HUES64 (cell line): ENCODE measurements at regions not wholly inside any gene's neighbourhood (a gene's known extent, or its start where the extent isn't known, plus 50 kb on each side); places are given as distances from the start of the nearest gene placed in this dataset.

Experiments used
- H3K27ac ChIP-seq: 2 replicates; pipeline ENCODE4 v1.7.0; 2013; ENCODE audit warnings: low read depth, low read length, inconsistent platforms
- H3K27me3 ChIP-seq: 2 replicates; pipeline ENCODE4 v1.6.1; 2013; ENCODE audit warnings: mild to moderate bottlenecking, low read length; ENCODE audit not compliant: insufficient read depth
- H3K36me3 ChIP-seq: 2 replicates; pipeline ENCODE4 v1.6.1; 2013; ENCODE audit warnings: mild to moderate bottlenecking, low read length; ENCODE audit not compliant: insufficient read depth
- H3K4me1 ChIP-seq: 2 replicates; pipeline ENCODE4 v1.6.1; 2013; ENCODE audit warnings: mild to moderate bottlenecking, low read length, moderate library complexity; ENCODE audit not compliant: insufficient read depth
- H3K4me3 ChIP-seq: 2 replicates; pipeline ENCODE4 v1.5.1; 2013; ENCODE audit warnings: mild to moderate bottlenecking, low read length, moderate library complexity
- H3K9ac ChIP-seq: 2 replicates; pipeline ENCODE4 v1.6.1; 2013; ENCODE audit warnings: mild to moderate bottlenecking, low read depth, low read length
- H3K9me3 ChIP-seq: 2 replicates; pipeline ENCODE4 v1.6.1; 2013; ENCODE audit warnings: low read depth, low read length; ENCODE audit not compliant: insufficient read depth
- WGBS: fragments of 150-250, 120-280 bp; methylation state at CpG from one replicate; pipeline ENCODE4 v1.1.7; 2013; ENCODE audit warnings: missing lambda C conversion rate; 5-methylcytosine and 5-hydroxymethylcytosine counted together

GRCh38 chr5:12460493-12461261, 556.4 kb upstream of the CTNND2 start:
- Histone ChIP-seq H3K27me3 (no peaks in the 10 kb centered on the region), H3K36me3 (no peaks in the 10 kb centered on the region), H3K9me3 (peaks cover 16% of the 10 kb centered on the region), H3K4me3 (no peak overlapping the region), H3K27ac (no peak overlapping the region), H3K4me1 (no peaks in the 10 kb centered on the region), H3K9ac (no peak overlapping the region)
- 87% methylated on average over 5 of the region's 8 CpGs for WGBS

GRCh38 chr5:12459326-12459725, 555.1 kb upstream of the CTNND2 start:
- Histone ChIP-seq H3K4me3 (no peak overlapping the region), H3K36me3 (no peaks in the 10 kb centered on the region), H3K9ac (no peak overlapping the region), H3K9me3 (peaks cover 16% of the 10 kb centered on the region), H3K27me3 (no peaks in the 10 kb centered on the region), H3K4me1 (no peaks in the 10 kb centered on the region), H3K27ac (no peak overlapping the region)
- 97% methylated on average over 1 of the region's 1 CpG for WGBS

- Histone ChIP-seq H3K9ac (no peak overlapping the region), H3K36me3 (no peaks in the 10 kb centered on the region)
- 94% methylated on average over 2 of the region's 2 CpGs for WGBS
Observed at GRCh38 chr5:12419075-12419474, 514.8 kb upstream of the CTNND2 start.

GRCh38 chr5:12413585-12413984, 509.3 kb upstream of the CTNND2 start:
- H3K4me1 ChIP-seq = peaks cover 14% of the 10 kb centered on the region; the same call in 1 of the 2 replicates
- H3K27me3 ChIP-seq = no peaks in the 10 kb centered on the region
- no peak overlapping the region for H3K4me3 ChIP-seq
- H3K9ac ChIP-seq = no peak overlapping the region
- 70% methylated on average over 5 of the region's 5 CpGs for WGBS
- H3K9me3 ChIP-seq = no peaks in the 10 kb centered on the region
- no peaks in the 10 kb centered on the region for H3K36me3 ChIP-seq
- H3K27ac ChIP-seq = no peak overlapping the region

More at GRCh38 chr5:12419075-12419474, 514.8 kb upstream of the CTNND2 start:
- Histone ChIP-seq H3K27me3 (no peaks in the 10 kb centered on the region), H3K9me3 (peaks cover 7% of the 10 kb centered on the region; the same call in 1 of the 2 replicates), H3K4me1 (peaks cover 2% of the 10 kb centered on the region; the same call in 1 of the 2 replicates), H3K4me3 (no peak overlapping the region), H3K27ac (no peak overlapping the region)

- no peaks in the 10 kb centered on the region for H3K9me3 ChIP-seq
- WGBS = 85% methylated on average over 2 of the region's 2 CpGs
Observed at GRCh38 chr5:12413075-12413474, 508.8 kb upstream of the CTNND2 start.

GRCh38 chr5:12399868-12400267, 495.6 kb upstream of the CTNND2 start:
- Histone ChIP-seq H3K27me3 (no peaks in the 10 kb centered on the region), H3K9me3 (no peaks in the 10 kb centered on the region), H3K27ac (no peak overlapping the region), H3K9ac (no peak overlapping the region), H3K4me3 (no peak overlapping the region), H3K4me1 (no peaks in the 10 kb centered on the region), H3K36me3 (no peaks in the 10 kb centered on the region)
- 100% methylated on average over 2 of the region's 2 CpGs for WGBS

More at GRCh38 chr5:12413075-12413474, 508.8 kb upstream of the CTNND2 start:
- Histone ChIP-seq H3K36me3 (no peaks in the 10 kb centered on the region), H3K27ac (no peak overlapping the region), H3K27me3 (no peaks in the 10 kb centered on the region), H3K4me3 (no peak overlapping the region), H3K9ac (no peak overlapping the region), H3K4me1 (peaks cover 14% of the 10 kb centered on the region; the same call in 1 of the 2 replicates)

GRCh38 chr5:12392246-12392645, 488.0 kb upstream of the CTNND2 start:
- no peaks in the 10 kb centered on the region for H3K4me1 ChIP-seq
- WGBS = 94% methylated on average over 1 of the region's 1 CpG
- no peaks in the 10 kb centered on the region for H3K9me3 ChIP-seq
- no peak overlapping the region for H3K4me3 ChIP-seq
- H3K27ac ChIP-seq = no peak overlapping the region
- H3K27me3 ChIP-seq = no peaks in the 10 kb centered on the region
- no peak overlapping the region for H3K9ac ChIP-seq
- H3K36me3 ChIP-seq = no peaks in the 10 kb centered on the region

- Histone ChIP-seq H3K4me3 (no peak overlapping the region), H3K36me3 (no peaks in the 10 kb centered on the region), H3K27ac (no peak overlapping the region), H3K4me1 (no peaks in the 10 kb centered on the region), H3K9me3 (peaks cover 3% of the 10 kb centered on the region; the same call in 1 of the 2 replicates), H3K9ac (no peak overlapping the region), H3K27me3 (no peaks in the 10 kb centered on the region)
- 88% methylated on average over 1 of the region's 1 CpG for WGBS
Observed at GRCh38 chr5:12385095-12385494, 480.8 kb upstream of the CTNND2 start.

- no peaks in the 10 kb centered on the region for H3K27me3 ChIP-seq
- no peaks in the 10 kb centered on the region for H3K36me3 ChIP-seq
- H3K4me3 ChIP-seq = no peak overlapping the region
- H3K9me3 ChIP-seq = peaks cover 3% of the 10 kb centered on the region; the same call in 1 of the 2 replicates
- WGBS = 97% methylated on average over 5 of the region's 5 CpGs
- no peak overlapping the region for H3K27ac ChIP-seq
- H3K4me1 ChIP-seq = no peaks in the 10 kb centered on the region
- no peak overlapping the region for H3K9ac ChIP-seq
Observed at GRCh38 chr5:12384005-12384404, 479.8 kb upstream of the CTNND2 start.

GRCh38 chr5:12367973-12368372, 463.7 kb upstream of the CTNND2 start:
- Histone ChIP-seq H3K27me3 (no peaks in the 10 kb centered on the region), H3K27ac (no peak overlapping the region), H3K36me3 (no peaks in the 10 kb centered on the region), H3K9me3 (no peaks in the 10 kb centered on the region), H3K4me1 (no peaks in the 10 kb centered on the region), H3K4me3 (no peak overlapping the region), H3K9ac (no peak overlapping the region)
- 91% methylated on average over 3 of the region's 4 CpGs for WGBS

- Histone ChIP-seq H3K27ac (no peak overlapping the region), H3K4me1 (no peaks in the 10 kb centered on the region), H3K9me3 (peaks cover 11% of the 10 kb centered on the region), H3K4me3 (no peak overlapping the region), H3K36me3 (no peaks in the 10 kb centered on the region), H3K27me3 (no peaks in the 10 kb centered on the region), H3K9ac (no peak overlapping the region)
- WGBS = no CpG with 5 or more reads among the region's 1 CpG
Observed at GRCh38 chr5:12360218-12360617, 456.0 kb upstream of the CTNND2 start.
